ENCODE measurements at regions not wholly inside any gene's neighbourhood (a gene's known extent, or its start where the extent isn't known, plus 50 kb on each side); places are given as distances from the start of the nearest gene placed in this dataset.

DNA sequence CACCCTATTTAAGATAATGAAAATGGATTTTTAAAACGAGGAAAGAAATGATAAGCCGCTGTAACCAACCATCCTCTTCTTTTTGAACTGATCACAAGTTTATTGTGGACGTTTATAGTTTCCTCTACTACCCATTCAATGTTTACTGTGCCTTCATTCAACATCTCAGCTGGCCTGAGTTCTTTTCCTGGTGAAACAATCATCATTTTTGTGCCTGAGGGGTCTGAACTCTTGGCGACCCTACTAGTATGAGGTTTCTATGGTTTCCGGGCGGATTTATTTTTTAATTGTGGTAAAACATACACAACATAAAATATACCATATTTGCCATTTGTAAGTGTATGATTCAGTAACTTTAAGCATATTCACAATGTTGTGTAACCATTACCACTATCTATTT is 100.7 kb downstream of the SPRY1 start:
- no peak for DNase-seq (ENCODE audit: low read depth)

DNA sequence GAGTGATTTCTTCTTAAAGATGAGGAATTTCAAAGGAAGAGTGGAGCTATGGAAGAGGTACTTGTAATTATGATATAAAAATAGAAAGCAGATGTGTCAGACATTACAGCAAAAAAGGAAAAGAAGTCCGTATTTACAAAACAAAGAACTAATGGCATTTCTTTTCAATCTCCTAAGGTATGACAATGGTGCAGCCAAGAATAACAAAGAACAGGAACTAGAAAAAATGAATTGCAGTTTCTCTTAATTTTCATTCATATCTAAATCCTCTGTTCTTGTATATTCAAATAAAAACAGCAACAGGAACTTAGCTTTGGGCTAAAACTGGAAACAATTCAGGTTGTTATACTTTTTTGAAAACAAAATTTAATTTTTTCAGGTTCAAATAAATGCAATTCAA is 105.1 kb downstream of the SPRY1 start:
- DNase-seq (ENCODE audit: low read depth), result no peak

DNA sequence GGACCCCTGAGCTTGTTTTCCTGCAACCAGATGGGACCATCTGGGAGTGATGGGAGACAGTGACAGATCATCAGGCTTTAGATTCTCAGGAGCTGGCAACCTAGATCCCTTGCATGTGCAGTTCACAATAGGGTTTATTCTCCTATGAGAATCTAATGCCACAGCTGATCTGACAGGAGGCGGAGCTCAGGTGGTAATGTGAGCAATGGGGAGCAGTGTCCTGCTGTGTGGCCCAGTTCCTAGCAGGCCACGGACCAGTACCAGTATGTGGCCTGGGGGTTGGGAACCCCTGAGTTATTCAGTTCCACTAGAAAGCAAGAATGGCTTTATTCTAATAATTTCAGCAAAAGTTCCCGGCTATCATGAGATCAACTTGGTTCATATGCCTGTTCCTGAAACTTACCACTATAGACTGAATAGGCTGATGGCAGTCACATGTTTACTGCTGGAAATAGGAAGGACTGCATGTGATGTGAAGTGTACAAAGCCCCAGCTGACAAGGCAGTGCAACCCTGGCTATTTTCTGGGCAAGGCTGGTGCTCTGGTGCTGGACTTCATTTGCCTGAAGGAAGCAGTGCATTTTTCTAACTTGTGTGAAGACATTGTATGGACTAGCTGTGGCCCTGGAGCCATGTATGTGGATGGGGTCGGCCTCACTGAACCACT is 107.2 kb downstream of the SPRY1 start:
- DNase-seq (ENCODE audit: low read depth), result no peak

DNA sequence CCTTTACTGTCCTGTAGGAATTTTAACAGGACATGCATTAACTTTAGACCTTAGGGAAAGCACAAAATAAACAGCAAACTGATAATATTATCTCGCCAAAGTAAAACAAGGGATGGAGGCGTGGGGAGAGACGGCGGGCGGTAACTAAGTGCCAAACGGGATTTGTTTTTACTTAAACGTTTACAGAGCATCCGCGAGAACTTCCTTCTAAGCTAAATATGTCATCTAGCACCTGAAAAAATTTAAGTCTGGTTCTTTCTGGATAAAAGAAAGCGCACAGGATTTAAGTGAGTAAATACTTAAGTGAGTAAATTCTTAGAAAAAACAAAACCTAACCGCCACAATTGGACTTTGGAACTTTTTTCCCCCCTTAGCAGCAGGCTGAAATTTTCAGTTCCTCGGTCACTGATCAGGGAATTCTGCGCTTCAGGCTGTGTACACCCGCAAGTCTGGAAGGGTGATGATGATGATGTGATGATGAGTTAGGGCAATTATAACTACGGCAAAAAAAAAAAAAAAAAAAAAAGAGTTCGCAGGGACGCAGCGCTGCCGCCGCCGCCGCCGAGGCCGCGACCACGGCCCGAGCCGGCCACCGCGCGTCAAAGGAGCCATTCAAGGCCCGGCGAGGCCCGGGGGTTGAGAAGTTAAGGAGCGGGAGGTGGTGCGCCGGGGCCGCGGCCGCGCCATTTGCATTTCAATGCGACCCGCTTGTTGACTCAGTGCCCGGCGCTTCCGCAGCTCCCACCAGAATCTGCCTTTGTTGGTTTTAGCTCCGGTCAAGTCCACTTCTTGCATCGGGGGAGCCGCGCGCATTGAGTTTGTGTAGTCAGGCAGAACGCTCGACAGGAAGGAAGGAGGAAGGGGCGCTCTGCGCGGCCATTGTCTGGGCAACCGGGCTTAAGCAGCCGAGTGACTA is 108.8 kb downstream of the SPRY1 start:
- DNase-seq (ENCODE audit: low read depth), result no peak

DNA sequence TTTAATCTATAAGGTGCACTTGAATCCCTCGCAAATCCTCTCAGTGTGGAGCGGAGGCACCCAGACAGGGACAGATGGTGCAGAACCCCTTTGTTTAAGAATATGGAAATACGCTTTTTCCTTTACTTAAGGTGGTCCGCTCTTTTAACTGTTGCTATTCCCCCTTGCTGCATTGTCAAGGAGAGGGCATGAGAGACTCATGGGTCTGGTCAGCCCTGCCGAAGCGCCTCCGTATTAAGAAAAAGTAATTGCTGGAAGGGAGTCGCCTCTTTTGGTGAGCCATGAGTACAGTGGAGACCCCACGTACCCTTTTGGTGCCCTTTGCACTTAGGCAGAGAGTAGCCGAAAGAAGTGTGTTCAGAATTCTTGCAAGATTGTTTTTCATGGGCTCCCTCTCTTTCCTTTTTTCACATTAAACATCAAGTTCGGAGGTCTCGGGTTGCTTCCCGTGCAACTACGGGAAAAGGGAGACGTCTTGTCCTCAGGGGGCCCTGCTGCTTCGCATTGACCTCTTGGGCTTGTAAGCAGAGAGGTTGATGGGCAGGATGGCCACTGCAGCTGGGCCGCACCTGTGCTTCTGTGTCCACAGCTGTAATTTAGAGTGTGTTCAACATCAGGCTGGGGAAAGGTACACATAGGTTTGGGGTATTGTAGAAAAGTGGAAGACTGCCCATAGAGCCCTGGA is 109.6 kb downstream of the SPRY1 start:
- no peak for DNase-seq (ENCODE audit: low read depth)

DNA sequence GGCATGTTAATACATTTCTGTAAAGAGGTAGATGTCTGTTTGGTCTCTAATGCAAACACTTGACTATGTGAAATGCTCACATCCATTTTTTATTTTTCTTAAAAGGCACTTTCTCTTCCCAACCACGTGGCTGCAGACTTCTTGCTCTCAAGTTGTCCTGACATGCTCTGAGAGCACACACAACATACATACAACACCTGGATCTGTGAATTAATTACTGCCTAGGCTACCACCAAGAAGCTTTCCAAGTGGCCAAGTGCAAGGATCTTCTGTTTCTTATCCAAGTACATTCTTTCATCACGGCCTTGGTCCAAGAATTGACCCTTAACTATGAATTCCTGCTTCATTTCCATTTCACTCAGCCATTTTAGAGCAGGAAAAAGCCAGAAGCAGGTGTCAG is 110.8 kb downstream of the SPRY1 start:
- DNase-seq (ENCODE audit: low read depth), result no peak

DNA sequence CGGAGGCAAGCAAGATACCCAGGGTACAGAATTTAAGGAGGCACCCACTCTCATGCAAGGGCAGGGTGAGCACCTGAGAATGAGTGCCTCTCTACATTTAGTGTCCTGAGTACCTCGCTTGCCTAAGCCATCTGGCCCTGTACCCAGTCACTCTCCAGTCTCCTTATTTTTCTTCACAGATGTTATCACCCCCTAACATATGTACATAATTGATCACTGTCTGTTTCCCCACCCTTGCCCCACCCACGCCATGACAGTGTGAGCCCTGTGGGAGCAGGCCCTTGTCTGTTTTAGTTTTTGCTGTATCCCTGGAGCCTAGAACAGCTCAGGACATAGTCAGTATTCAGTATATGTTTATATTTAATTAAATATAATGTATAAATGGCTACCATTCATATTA is 113.6 kb downstream of the SPRY1 start:
- no peak for DNase-seq (ENCODE audit: low read depth)

DNA sequence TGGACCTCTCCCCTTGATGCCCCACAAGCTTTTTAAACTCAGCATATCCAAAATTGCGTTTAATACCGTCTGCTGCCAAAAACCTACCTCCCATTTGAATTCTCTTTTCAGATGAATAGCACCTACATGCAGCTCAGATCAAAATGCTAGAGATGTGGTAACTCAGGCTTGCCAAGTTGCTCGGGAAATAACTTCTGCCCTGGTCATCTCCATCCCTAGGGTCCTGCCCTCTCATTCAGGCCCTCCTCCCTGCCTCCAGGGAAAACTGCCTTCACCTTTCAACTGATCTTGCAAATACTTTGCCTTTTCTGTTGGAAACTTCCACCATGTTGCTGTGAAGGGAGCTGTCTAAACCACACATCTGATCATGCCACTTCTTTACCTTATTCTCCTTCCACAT is 114.1 kb downstream of the SPRY1 start:
- no peak for DNase-seq (ENCODE audit: low read depth)

DNA sequence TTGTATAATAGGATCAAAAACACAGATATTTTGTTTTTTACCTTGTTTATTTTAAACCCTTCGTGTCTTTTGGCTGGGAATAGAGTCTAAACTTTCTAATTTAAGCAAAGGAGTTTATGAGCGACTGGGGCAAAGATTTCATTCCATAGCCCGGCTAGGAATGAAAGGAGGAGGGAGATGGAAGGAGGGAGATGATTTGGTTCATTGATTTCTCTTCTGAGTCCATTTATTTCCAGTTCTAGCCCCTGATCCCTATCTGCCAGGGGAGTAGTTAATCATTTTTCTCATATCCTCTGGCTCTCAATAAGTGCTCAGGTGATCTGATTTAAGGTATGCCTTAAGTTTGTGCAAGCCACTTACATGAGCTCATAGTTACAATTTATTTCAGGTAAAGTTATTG is 120.0 kb downstream of the SPRY1 start:
- no peak for DNase-seq (ENCODE audit: low read depth)

DNA sequence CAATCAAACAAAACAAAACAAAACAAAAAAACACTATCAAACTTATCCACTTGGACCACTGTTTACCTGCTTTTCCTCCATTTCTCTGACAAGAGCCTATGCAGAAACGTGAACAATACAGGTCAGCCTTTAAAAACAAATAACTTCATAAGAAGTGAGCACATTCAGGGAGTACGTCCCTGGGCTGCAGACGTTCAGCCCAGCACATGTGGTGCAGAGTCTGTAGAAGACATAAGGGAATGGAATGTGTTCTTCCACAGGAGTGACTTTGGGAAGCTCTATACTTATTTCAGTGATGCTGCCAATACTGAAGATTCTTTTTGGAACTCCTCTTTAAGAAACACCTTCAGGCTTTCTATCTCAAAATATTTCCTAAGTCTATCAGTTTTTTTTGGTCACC is 120.6 kb downstream of the SPRY1 start:
- DNase-seq (ENCODE audit: low read depth), result no peak

DNA sequence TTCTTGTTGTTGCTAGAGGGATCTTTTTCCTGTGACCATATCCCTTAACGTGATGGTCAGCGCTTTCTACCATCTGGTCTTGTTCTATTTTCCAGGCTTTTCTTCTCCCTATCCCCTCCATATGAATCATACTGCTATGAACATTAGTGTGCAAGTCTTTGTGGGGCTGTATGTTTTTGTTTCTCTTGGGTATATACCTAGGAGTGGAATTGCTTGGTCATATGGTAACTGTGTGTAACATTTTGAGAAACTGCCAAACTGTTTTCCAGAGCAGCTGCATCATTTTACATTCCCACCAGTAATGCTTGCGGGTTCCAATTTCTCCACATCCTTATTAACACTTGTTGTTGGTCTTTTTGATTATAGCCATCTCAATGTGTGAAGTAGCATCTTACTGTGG is 121.4 kb downstream of the SPRY1 start:
- no peak for DNase-seq (ENCODE audit: low read depth)

DNA sequence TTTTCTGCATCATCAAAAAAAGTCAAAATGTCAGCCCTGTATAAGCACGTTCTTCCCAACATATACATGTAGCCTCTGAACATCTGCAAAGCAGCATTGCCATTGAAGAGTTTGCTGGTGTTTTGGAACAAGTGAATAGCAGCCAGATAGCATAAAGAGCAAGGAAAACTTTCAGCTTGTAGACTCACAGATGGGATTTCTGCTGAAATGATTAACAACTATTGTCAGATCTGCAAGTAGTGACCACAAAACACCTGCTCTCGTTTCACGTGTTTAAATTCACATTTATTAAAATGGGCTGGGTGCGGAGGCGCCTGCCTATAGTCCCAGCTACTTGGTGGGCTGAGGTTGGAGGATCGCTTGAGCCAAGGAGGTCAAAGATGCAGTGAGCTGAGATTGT is 123.7 kb downstream of the SPRY1 start:
- no peak for DNase-seq (ENCODE audit: low read depth)

DNA sequence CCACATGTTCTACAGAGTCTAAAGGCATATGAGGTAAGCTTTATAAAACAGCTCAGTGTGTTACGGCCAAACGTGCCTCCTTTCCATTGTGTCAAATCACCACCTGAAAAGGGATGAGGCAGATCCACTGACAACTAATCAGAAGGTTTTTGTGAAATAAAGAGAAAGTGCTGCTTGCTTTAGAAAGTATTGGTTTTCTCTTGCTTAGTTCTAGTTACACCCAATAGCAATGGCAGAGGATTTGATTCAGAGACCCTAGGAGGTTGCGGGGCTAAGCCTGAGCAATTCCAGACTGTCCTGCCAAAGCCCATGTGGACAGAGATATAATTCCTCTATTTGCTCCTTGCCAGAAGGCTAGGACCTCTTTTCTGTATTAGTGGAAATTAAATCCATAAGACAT is 125.5 kb downstream of the SPRY1 start:
- DNase-seq (ENCODE audit: low read depth), result no peak

DNA sequence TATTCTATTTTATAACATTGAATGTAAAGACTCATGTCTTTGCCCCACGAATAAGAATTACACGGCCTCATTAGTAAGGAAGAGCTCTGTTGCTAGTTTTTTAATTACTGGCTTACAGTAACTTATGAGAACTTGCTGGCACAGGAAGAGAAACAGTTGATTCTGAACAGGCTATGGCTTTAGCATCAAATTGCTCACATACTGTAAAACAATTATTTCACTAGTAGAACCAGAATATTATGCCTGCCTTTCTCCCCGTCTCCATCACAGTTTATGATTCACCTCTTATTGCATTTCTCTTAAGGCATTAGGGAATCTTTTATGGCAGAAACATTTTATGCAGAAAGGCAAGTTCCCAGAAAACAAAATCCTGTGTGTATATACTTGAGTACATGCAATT is 126.1 kb downstream of the SPRY1 start:
- no peak for DNase-seq (ENCODE audit: low read depth)

DNA sequence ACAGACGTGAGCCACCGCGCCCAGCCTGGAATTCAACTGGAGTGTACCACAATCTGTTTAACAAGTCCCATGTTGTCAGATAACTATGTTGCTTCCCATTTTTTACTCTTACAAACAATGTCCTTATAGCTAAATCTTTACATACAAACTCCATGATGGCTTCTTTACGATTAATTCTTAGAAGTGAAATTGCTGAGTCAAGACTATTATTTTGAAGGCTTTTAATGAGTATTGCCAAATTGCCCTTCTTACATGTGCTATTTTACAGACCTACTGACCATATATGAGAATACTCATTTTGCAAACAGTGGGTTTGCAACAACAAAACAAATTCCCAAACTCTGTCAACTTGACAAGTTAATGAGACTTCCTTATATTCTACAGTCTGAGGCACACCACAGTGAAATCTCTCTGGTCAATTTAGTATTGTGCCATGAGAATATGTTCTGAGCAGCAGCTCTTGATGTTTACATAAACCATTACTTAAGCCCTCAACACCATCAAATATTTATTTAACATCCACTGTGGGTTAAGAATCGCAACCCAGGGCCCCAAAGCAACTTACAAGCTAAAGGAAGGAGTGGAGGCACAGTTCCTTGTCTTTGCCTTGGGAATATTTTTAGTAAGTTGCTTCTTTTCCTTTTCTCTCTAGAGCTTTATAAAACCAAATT is 128.5 kb downstream of the SPRY1 start:
- no peak for DNase-seq (ENCODE audit: low read depth)

DNA sequence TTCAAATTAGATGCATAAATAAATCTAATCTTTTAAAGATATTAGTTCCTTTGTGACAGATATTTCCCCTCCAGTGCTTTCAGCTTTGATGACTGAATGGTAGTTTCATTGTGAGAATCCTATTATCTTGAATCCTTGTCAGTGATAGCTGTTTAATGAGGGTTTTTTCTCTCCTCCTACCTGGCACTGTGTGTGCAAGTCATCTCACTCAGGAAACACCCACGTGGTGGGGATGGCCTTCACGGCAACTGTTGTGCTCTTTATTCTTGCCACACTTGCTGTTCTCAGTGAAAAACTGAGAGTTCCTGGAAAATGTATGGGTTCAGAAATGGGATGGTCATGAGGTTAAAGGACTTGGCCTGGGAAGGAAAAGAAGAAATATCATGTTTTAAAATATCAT is 129.9 kb downstream of the SPRY1 start:
- DNase-seq (ENCODE audit: low read depth), result no peak

DNA sequence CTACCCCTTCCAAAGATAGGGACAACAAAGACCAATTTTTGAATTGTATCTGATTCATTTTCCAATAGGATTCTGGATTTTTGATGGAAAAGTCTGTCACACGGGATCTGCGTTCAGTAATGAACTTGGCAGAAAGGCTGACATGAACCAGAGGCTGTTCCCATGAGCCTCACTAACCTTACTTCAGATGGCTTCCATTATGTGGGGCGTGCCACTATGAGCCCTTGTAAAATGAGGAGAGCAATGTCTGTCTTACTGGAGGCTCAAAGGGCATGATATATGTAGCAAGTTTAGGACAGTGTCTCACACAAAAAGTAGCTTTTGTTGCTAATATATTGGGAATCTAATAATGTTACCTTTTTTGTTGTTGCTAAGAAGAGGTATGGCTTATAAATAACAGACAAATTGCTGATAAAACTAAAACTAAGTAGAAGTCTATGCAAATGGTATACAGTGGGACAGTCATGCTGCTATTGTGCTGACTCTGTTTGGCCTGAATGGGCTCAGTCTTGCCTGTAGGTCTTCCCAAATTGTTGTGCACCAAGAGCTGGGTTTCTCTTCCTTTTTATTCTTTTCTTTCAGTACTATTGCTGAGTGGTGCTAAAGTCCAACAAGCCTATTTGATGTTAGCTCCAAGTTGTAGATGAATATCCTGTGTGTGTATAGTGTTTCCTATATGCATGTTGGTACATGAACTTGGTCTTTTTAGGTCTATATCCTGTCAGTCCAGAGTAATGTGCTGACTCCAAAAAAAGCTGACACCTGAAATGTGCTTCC is 132.1 kb downstream of the SPRY1 start:
- DNase-seq (ENCODE audit: low read depth), result no peak

DNA sequence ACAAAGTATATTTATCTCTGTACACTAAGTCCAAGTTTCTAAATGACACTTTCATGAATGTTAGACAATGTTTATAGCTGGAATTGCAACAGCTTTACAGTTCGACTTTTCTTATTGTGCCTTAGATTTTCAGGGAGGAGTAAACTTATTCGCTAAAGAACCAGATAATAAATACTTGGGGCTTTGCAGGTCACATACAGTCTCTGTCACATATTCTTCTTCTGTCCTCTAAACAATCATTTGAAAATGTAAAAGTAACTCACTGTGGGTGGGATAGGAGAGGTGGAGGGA is 132.6 kb downstream of the SPRY1 start:
- no peak for DNase-seq (ENCODE audit: low read depth)

DNA sequence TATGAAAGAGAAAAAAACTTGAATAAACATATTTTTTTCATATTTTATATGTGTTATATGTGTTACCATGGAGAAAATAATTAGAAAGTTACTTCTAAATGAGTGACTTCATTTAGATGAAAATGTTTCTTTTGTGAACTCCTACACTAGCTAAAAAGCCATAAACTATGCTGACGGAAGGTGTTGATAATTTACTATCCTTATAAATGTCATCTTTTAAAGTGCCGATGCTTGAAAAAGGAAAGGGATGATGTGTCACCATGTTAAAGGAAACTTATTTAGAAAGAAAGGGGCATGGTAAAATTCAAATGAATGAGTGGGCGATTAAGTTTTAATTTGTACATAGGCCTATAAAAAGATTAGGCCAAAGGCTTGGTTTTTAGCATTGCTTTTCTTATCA is 133.8 kb downstream of the SPRY1 start:
- no peak for DNase-seq (ENCODE audit: low read depth)

DNA sequence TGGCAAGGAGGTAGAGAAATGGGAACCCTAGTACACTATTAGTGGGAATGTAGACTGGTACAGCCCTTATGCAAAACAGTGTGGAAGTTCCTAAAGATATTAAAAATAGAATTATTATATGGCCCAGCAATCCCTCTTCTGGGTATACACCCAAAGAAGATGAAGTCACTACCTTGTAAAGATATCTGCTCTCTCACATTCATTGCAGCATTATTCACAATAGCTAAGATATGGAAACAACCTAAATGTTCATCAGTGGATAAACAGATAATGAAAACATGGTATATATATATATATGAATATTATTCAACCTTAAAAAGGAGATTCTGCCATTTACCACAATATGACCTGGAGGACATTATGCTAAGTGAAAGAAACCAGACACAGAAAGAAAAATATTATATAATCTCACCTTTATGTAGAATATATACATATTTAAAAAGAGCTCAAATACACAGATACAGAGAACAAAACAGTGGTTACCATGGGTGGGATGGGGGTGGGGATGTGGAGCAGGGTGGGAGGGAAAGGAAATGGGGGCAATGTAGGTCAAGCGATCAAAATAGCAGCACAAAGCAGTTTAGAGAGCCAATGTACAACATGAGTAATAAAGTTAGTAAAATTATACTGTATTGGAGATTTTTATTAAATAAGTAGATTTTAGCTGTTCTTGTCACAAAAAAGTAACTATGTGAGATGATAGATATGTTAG is 138.6 kb downstream of the SPRY1 start:
- DNase-seq (ENCODE audit: low read depth), result no peak

DNA sequence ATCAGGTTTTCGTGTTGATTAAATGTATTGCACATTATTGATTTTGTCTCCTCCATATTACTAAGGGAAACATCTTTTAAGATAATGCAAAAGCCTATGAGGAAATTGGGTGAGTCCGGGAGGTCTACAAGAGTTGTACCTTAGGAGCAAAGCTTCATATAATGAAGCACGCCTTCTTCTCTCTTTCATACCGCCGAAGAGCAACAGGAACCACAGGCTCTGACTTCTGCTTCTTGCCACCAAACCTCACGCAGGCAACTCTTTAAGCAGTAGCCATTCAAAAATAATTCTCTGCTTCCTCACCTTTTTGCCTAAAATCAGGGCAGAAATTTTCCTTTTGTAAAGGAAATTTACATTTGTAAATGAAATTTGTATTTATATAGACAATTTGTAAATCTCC is 139.6 kb downstream of the SPRY1 start:
- no peak for DNase-seq (ENCODE audit: low read depth)
